Panc1 (cell line): ENCODE measurements at regions not wholly inside any gene's neighbourhood (a gene's known extent, or its start where the extent isn't known, plus 50 kb on each side); places are given as distances from the start of the nearest gene placed in this dataset.

Experiments used
- ATAC-seq: fragments of 200-7000 bp; cut with Tn5 transposase; 2 replicates; pipeline ENCODE4 v1.9.1; 2020; ENCODE audit warnings: mild to moderate bottlenecking, moderate library complexity
- BruUV-seq: library from RNA; stranded (reverse); fragments of 400-500 nt; replicated peaks from 2 replicates; lab custom pipeline; 2021; lab: Mats Ljungman, UMichigan
- CTCF ChIA-PET: fragments of 300-600 bp; sonication (Branson Sonifier 250); formaldehyde crosslinking; loops from one replicate; lab custom pipeline; 2022; ENCODE audit warnings: antibody characterized with exemption; lab: Charles Lee
- POLR2A ChIA-PET: fragments of 300-600 bp; sonication (Branson Sonifier 250); formaldehyde crosslinking; loops from one replicate; lab custom pipeline; 2022; ENCODE audit warnings: antibody characterized with exemption; lab: Charles Lee
- DNase-seq: peaks from one replicate; pipeline ENCODE4 v3.0.0-alpha.2; 2010; ENCODE audit warnings: low read depth, low spot score
- H3K27ac ChIP-seq: 2 replicates; pipeline ENCODE4 v1.5.1; 2011; ENCODE audit warnings: mild to moderate bottlenecking, low read length, inconsistent platforms
- H3K27me3 ChIP-seq: fragments of 200-500 bp; sonication (Bioruptor generic); 2 replicates; pipeline ENCODE4 v1.6.0; 2014; ENCODE audit warnings: low read length, inconsistent platforms; ENCODE audit not compliant: control insufficient read depth, insufficient read depth
- H3K36me3 ChIP-seq: fragments of 200-500 bp; sonication (Bioruptor generic); 2 replicates; pipeline ENCODE4 v1.5.1; 2014; ENCODE audit warnings: inconsistent platforms, mild to moderate bottlenecking, low read length, moderate library complexity; ENCODE audit not compliant: control insufficient read depth, insufficient read depth
- H3K4me1 ChIP-seq: 2 replicates; pipeline ENCODE4 v1.5.1; 2011; ENCODE audit warnings: inconsistent platforms, mild to moderate bottlenecking, low read length, moderate library complexity; ENCODE audit not compliant: control insufficient read depth, insufficient read depth
- H3K4me3 ChIP-seq, 2 experiments: 2 replicates each; pipeline ENCODE4 v1.5.1; 2011 to 2012; ENCODE audit warnings: low read depth in 2 of 2, low read length in 2 of 2, mild to moderate bottlenecking in 2 of 2, inconsistent platforms in 1 of 2, moderate library complexity in 1 of 2
- H3K9me3 ChIP-seq: fragments of 200-500 bp; sonication (Bioruptor generic); 2 replicates; pipeline ENCODE4 v1.5.1; 2014; ENCODE audit warnings: low read depth, mild to moderate bottlenecking, inconsistent platforms, low read length, moderate library complexity; ENCODE audit not compliant: control insufficient read depth, insufficient read depth
- CTCF ChIP-seq: fragments of 450-650 bp; IDR thresholded peaks from 2 replicates; pipeline ENCODE4 v1.5.1; 2017; ENCODE audit warnings: mild to moderate bottlenecking
- POLR2AphosphoS5 ChIP-seq: IDR thresholded peaks from 2 replicates; pipeline ENCODE4 v1.6.1; 2012; ENCODE audit warnings: mild to moderate bottlenecking, low read depth, low read length, moderate library complexity
- REST ChIP-seq, 2 experiments: IDR thresholded peaks; 2 replicates each; pipeline ENCODE4 v1.6.1; 2011 to 2012; ENCODE audit warnings: low read depth in 2 of 2, control low read depth in 1 of 2, low read length in 1 of 2, mild to moderate bottlenecking in 1 of 2, moderate library complexity in 1 of 2; ENCODE audit not compliant: insufficient read depth in 1 of 2
- SIN3A ChIP-seq: IDR thresholded peaks from 2 replicates; pipeline ENCODE4 v1.6.1; 2012; ENCODE audit warnings: low read depth, mild to moderate bottlenecking, low read length, moderate library complexity, borderline replicate concordance; ENCODE audit not compliant: insufficient read depth
- TCF7L2 ChIP-seq: IDR thresholded peaks from 2 replicates; pipeline ENCODE4 v1.6.1; 2011; ENCODE audit warnings: mild to moderate bottlenecking, low read depth, low read length, inconsistent platforms
- in situ Hi-C: cut with HindIII; loops from 2 replicates; pipeline ENCODE4 v1.10.0; 2016; ENCODE audit warnings: low sequenced_read_pairs, low pct_unique_long_range_greater_than_20kb
- intact Hi-C: fragments of 100-400 bp; cut with micrococcal nuclease; formaldehyde crosslinking; loops from one replicate; pipeline ENCODE4 v1.10.0; 2022; ENCODE audit not compliant: unreplicated experiment

GRCh38 chr7:51930834-51931233, 614.2 kb upstream of the COBL start:
- CTCF ChIA-PET = no interaction called here
- Histone ChIP-seq H3K36me3 (no peaks in the 10 kb centered on the region), H3K9me3 (no peaks in the 10 kb centered on the region), H3K27ac (no peak overlapping the region), H3K27me3 (no peaks in the 10 kb centered on the region), H3K4me1 (no peaks in the 10 kb centered on the region), H3K4me3 (no peak overlapping the region)
- ATAC-seq (no peak), DNase-seq (no peak)
- in situ Hi-C loops = no loop called here
- no TSS peak for BruUV-seq
- POLR2A ChIA-PET = no interaction called here
- no peak for TF ChIP-seq CTCF
- TF ChIP-seq SIN3A = no peak
- TF ChIP-seq POLR2AphosphoS5 = no peak
- TF ChIP-seq REST (IDR thresholded peaks at IDR 0.05; ENCODE audit: insufficient read depth in 1 of 2, low read depth in 2 of 2, low read length in 1 of 2) = no peak
- TF ChIP-seq TCF7L2 = no peak
- intact Hi-C loops = no loop called here

GRCh38 chr7:51929818-51930217, 613.2 kb upstream of the COBL start:
- no TSS peak for BruUV-seq
- POLR2A ChIA-PET = no interaction called here

More at GRCh38 chr7:51929818-51930217, 613.2 kb upstream of the COBL start:
- H3K9me3 ChIP-seq = no peaks in the 10 kb centered on the region
- ATAC-seq = no peak
- no peaks in the 10 kb centered on the region for H3K27me3 ChIP-seq
- DNase-seq = no peak
- in situ Hi-C loops = no loop called here
- intact Hi-C loops = no loop called here
- CTCF ChIA-PET = no interaction called here
- H3K36me3 ChIP-seq = no peaks in the 10 kb centered on the region
- no peak for TF ChIP-seq CTCF
- H3K27ac ChIP-seq = no peak overlapping the region
- H3K4me1 ChIP-seq = no peaks in the 10 kb centered on the region
- no peak overlapping the region for H3K4me3 ChIP-seq
